HEK293T (cell line): ENCODE measurements at regions not wholly inside any gene's neighbourhood (a gene's known extent, or its start where the extent isn't known, plus 50 kb on each side); places are given as distances from the start of the nearest gene placed in this dataset.

Experiments used
- FOXA1 ChIP-seq: fragments of 450-650 bp; IDR thresholded peaks from 2 replicates; pipeline ENCODE4 v1.6.1; 2016; ENCODE audit warnings: mild to moderate bottlenecking
- FOXM1 ChIP-seq: fragments of 450-650 bp; IDR thresholded peaks from 2 replicates; pipeline ENCODE4 v1.6.1; 2017; ENCODE audit warnings: mild to moderate bottlenecking, borderline replicate concordance
- HDGF ChIP-seq: fragments of 450-650 bp; IDR thresholded peaks from 2 replicates; pipeline ENCODE4 v1.6.1; 2017; ENCODE audit warnings: antibody characterized with exemption, borderline replicate concordance
- SUZ12 ChIP-seq: fragments of 450-650 bp; IDR thresholded peaks from 2 replicates; pipeline ENCODE4 v1.6.1; 2016; ENCODE audit warnings: mild to moderate bottlenecking
- TARDBP ChIP-seq: fragments of 450-650 bp; IDR thresholded peaks from 2 replicates; pipeline ENCODE4 v1.6.1; 2016
- ZNF384 ChIP-seq: fragments of 450-650 bp; IDR thresholded peaks from 2 replicates; pipeline ENCODE4 v1.6.1; 2016

DNA sequence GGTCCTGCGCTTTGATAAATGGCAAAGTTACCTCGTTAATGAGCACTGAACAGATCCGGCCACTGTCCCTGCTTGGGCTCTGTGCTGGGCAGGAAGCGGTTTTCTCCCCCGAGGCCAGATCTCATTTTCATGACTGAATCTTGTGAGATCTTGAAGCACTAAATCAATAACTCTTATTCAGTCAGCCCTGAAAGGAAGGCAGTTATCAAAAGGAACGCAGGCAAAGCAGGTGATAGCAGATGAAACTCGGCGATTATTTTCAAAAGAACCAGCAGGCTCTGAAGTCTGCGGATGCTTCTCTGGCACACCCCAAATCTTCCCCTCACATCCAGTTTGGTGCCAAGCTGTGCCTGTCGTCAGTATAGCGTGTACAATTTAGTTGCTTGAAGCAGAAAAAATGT lies 228.7 kb downstream of the BAMBI start:
- no peak for TF ChIP-seq SUZ12
- TF ChIP-seq ZNF384 = no peak
- TF ChIP-seq TARDBP = no peak
- no peak for TF ChIP-seq FOXA1
- TF ChIP-seq HDGF = no peak
- no peak for TF ChIP-seq FOXM1
